ENCODE measurements at regions not wholly inside any gene's neighbourhood (a gene's known extent, or its start where the extent isn't known, plus 50 kb on each side); places are given as distances from the start of the nearest gene placed in this dataset.

DNA sequence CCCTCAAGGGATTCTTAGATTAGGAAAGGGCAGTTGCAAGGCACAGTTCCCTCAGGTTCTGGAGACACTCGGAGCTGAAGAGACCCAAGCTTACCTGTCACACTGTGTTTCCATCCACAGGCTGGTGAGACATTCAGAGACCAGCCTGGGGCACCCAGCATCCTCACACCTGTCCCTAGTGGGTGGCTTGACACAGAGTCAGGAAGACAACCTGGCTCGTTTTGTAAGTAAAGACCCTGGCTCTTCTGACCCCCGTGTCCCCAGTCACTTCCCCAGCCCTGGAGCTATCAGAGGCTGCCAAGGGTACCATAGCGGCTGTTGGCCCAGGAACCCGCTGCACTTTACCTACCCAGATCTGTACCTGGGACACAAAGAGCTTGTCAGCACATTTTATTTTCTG, 409.8 kb downstream of the MATN1 start:
- TF ChIP-seq POLR2A (IDR thresholded peaks at IDR 0.05; ENCODE audit: low read depth, low read length) (no peak), POLR2AphosphoS5 (IDR thresholded peaks at IDR 0.05; ENCODE audit: low read depth, low read length) (no peak), SPI1 (IDR thresholded peaks at IDR 0.05; ENCODE audit: low read depth, low read length) (no peak), TAF1 (IDR thresholded peaks at IDR 0.05; ENCODE audit: low read depth, low read length) (no peak), PAX5 (IDR thresholded peaks at IDR 0.05; ENCODE audit: insufficient read depth, low read length, severe bottlenecking) (no peak), POU2F2 (IDR thresholded peaks at IDR 0.05; ENCODE audit: low read depth, low read length) (no peak)
